ENCODE measurements at regions not wholly inside any gene's neighbourhood (a gene's known extent, or its start where the extent isn't known, plus 50 kb on each side); places are given as distances from the start of the nearest gene placed in this dataset.

- TF ChIP-seq CTCF (IDR thresholded peaks at IDR 0.05) (no peak), POLR2A (IDR thresholded peaks at IDR 0.05) (no peak)
Measured at GRCh38 chrY:21246780-21247179, 264.4 kb upstream of the RBMY1B start.
